Thoracic aorta (tissue), 2 donors: ENCODE measurements at regions not wholly inside any gene's neighbourhood (a gene's known extent, or its start where the extent isn't known, plus 50 kb on each side); places are given as distances from the start of the nearest gene placed in this dataset.

Experiments used
- ATAC-seq: fragments of 150-250 bp; one replicate; pipeline ENCODE4 v1.8.0; 2017; ENCODE audit warnings: low read depth; ENCODE audit not compliant: insufficient number of reproducible peaks, low FRiP score
- DNase-seq: peaks from one replicate; pipeline ENCODE4 v3.0.0-alpha.2; 2020; ENCODE audit warnings: low spot score
- H3K27ac ChIP-seq, 2 donors: fragments of 200-600 bp; sonication (generic); 1 replicate in 1 of 2; 2 replicates in 1 of 2; pipeline ENCODE4 v1.5.1; 2016; ENCODE audit warnings: mild to moderate bottlenecking in 2 of 2, moderate library complexity in 2 of 2
- H3K27me3 ChIP-seq: fragments of 200-600 bp; sonication (generic); replicated peaks from 2 replicates; pipeline ENCODE4 v1.6.0; 2016; ENCODE audit warnings: mild to moderate bottlenecking; ENCODE audit not compliant: insufficient read depth
- H3K36me3 ChIP-seq: fragments of 200-600 bp; sonication (generic); one replicate; pipeline ENCODE4 v1.5.1; 2016
- H3K4me1 ChIP-seq, 2 donors: fragments of 200-600 bp; sonication (generic); 1 replicate in 1 of 2; 2 replicates in 1 of 2; pipeline versions ENCODE4 v1.5.1 to v1.6.0; 2016; ENCODE audit warnings: low read depth in 2 of 2, mild to moderate bottlenecking in 1 of 2; ENCODE audit not compliant: control insufficient read depth in 1 of 2
- H3K4me3 ChIP-seq: fragments of 200-600 bp; sonication (generic); 2 replicates; pipeline ENCODE4 v1.5.1; 2016; ENCODE audit warnings: mild to moderate bottlenecking
- H3K9me3 ChIP-seq: fragments of 200-600 bp; sonication (generic); 2 replicates; pipeline ENCODE4 v1.5.1; 2016
- CTCF ChIP-seq: fragments of 200-600 bp; sonication (generic); IDR thresholded peaks from one replicate; pipeline ENCODE4 v1.5.1; 2019; ENCODE audit warnings: antibody characterized with exemption

- Histone ChIP-seq H3K9me3 (no peaks in the 10 kb centered on the region), H3K4me3 (no peak overlapping the region), H3K27ac (no peak overlapping the region), H3K4me1 (no peaks in the 10 kb centered on the region), H3K36me3 (no peaks in the 10 kb centered on the region), H3K27me3 (no peaks in the 10 kb centered on the region)
- DNase-seq (no peak), ATAC-seq (no peak)
- no peak for TF ChIP-seq CTCF
These were observed 410.7 kb downstream of the ARL4A start for GRCh38 chr7:13098161-13098560.

- H3K9me3 ChIP-seq: no peaks in the 10 kb centered on the region
- no peak for ATAC-seq
These were observed 411.8 kb downstream of the ARL4A start for GRCh38 chr7:13099154-13099795.

GRCh38 chr7:13104128-13104527, 416.7 kb downstream of the ARL4A start:
- Histone ChIP-seq H3K4me1 (no peaks in the 10 kb centered on the region), H3K9me3 (no peaks in the 10 kb centered on the region), H3K27ac (no peak overlapping the region), H3K27me3 (no peaks in the 10 kb centered on the region), H3K4me3 (no peak overlapping the region), H3K36me3 (no peaks in the 10 kb centered on the region)
- DNase-seq: no peak
- no peak for TF ChIP-seq CTCF
- no peak for ATAC-seq

More at GRCh38 chr7:13099154-13099795, 411.8 kb downstream of the ARL4A start:
- no peaks in the 10 kb centered on the region for H3K27me3 ChIP-seq
- H3K4me3 ChIP-seq: no peak overlapping the region
- no peak for TF ChIP-seq CTCF
- no peaks in the 10 kb centered on the region for H3K4me1 ChIP-seq
- no peaks in the 10 kb centered on the region for H3K36me3 ChIP-seq
- H3K27ac ChIP-seq: no peak overlapping the region
- DNase-seq: no peak

DNA sequence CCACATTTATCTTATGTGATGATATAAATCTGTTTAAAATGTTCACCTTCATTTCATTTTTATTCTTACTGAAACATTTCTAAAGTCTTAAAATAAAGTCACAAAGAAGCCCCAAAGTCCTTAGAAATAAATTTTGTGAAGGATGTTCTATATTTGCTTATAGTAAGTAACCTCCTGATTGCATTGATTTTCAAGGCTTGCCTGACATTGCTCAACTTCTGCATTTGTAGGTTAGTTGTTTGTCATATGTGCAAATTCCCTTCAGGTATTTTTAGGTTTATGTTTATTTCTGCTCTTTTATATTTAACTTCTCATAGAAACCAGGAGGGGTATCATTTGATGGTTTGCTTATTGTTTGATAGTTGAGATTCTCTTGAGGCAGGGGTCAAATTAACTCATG, 417.8 kb downstream of the ARL4A start:
- DNase-seq: no peak
- no peaks in the 10 kb centered on the region for H3K9me3 ChIP-seq
- ATAC-seq: no peak
- H3K4me3 ChIP-seq: no peak overlapping the region
- H3K36me3 ChIP-seq: no peaks in the 10 kb centered on the region
- no peak overlapping the region for H3K27ac ChIP-seq
- H3K4me1 ChIP-seq: no peaks in the 10 kb centered on the region
- H3K27me3 ChIP-seq: no peaks in the 10 kb centered on the region
- TF ChIP-seq CTCF: no peak

DNA sequence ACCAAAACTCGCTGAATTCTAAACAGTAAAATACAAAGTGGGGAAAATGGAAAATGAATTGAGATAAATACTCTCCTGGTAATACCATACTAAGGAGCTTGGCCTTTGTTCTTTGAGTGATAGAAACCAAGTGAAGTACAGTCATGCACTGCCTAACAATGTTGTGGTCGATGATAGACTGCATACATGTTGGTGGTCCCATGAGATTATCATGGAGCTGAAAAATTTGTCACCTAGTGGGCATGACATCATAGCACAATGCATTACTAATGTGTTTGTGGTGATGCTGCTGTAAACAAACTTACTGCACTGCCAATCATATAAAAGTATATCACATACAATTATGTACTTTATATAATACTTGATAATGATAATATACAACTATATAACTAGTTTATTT, 419.1 kb downstream of the ARL4A start:
- Histone ChIP-seq H3K27me3 (no peaks in the 10 kb centered on the region), H3K36me3 (no peaks in the 10 kb centered on the region), H3K27ac (no peak overlapping the region), H3K4me1 (no peaks in the 10 kb centered on the region), H3K4me3 (no peak overlapping the region), H3K9me3 (no peaks in the 10 kb centered on the region)
- TF ChIP-seq CTCF: no peak
- DNase-seq (no peak), ATAC-seq (no peak)
